GM12872 (cell line): ENCODE measurements at regions not wholly inside any gene's neighbourhood (a gene's known extent, or its start where the extent isn't known, plus 50 kb on each side); places are given as distances from the start of the nearest gene placed in this dataset.

Experiments
- TF ChIP-seq, protein P1 (sequence below): IDR thresholded peaks from 3 replicates; pipeline ENCODE4 v1.5.1; 2011; ENCODE audit warnings: low read depth, mild to moderate bottlenecking, low read length, moderate library complexity; ENCODE audit not compliant: insufficient read depth

GRCh38 chr2:5530011-5530696 is 162.0 kb upstream of the SOX11 start:
- TF ChIP-seq, protein P1, sequence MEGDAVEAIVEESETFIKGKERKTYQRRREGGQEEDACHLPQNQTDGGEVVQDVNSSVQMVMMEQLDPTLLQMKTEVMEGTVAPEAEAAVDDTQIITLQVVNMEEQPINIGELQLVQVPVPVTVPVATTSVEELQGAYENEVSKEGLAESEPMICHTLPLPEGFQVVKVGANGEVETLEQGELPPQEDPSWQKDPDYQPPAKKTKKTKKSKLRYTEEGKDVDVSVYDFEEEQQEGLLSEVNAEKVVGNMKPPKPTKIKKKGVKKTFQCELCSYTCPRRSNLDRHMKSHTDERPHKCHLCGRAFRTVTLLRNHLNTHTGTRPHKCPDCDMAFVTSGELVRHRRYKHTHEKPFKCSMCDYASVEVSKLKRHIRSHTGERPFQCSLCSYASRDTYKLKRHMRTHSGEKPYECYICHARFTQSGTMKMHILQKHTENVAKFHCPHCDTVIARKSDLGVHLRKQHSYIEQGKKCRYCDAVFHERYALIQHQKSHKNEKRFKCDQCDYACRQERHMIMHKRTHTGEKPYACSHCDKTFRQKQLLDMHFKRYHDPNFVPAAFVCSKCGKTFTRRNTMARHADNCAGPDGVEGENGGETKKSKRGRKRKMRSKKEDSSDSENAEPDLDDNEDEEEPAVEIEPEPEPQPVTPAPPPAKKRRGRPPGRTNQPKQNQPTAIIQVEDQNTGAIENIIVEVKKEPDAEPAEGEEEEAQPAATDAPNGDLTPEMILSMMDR: no peak

DNA sequence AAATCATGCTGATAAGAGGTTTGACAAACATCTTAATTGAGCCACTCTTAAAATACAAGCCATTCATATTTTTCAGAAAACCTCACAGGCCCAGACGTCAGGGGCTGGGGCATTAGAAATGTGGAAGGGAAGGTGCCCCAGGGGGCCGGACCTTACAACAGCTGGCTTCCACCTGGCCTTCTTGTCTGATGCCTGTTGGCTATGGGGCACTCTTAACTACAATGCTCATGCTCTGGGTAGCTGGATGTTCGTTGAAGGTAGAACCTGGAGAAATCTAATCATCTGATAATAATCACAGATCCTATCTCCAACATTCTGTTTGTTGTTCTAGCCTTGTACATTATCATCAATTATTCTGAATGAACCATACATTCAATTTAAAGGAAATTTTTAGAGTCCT is 156.9 kb upstream of the SOX11 start:
- TF ChIP-seq, protein P1: no peak

DNA sequence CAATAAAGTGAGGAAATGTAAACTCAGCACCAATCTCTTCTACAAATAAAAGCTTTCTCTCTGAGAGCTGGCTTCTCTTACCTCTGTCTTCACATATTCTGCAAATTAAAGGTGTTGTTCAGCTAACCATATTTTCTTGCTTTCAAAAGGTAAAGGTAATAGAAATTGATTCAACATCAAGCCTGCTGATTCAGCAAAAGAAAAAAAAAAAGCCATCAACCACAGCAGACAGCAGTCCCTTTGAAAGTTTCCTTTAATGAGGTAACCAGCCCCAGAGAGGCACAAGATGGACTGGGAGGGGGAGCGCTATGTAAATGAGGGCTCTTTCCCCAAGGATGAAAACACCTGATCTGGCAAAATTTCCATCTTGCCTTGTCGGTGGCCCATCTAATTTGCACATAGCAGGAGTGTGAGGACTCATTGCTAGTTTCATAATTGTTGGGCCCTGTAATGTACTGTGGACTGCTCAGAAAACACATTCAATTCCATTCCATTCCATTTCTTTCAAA is 154.9 kb upstream of the SOX11 start:
- TF ChIP-seq, protein P1: no peak

GRCh38 chr2:5538313-5538712 is 153.9 kb upstream of the SOX11 start:
- TF ChIP-seq, protein P1: no peak

GRCh38 chr2:5538772-5539171 is 153.4 kb upstream of the SOX11 start:
- TF ChIP-seq, protein P1: no peak

DNA sequence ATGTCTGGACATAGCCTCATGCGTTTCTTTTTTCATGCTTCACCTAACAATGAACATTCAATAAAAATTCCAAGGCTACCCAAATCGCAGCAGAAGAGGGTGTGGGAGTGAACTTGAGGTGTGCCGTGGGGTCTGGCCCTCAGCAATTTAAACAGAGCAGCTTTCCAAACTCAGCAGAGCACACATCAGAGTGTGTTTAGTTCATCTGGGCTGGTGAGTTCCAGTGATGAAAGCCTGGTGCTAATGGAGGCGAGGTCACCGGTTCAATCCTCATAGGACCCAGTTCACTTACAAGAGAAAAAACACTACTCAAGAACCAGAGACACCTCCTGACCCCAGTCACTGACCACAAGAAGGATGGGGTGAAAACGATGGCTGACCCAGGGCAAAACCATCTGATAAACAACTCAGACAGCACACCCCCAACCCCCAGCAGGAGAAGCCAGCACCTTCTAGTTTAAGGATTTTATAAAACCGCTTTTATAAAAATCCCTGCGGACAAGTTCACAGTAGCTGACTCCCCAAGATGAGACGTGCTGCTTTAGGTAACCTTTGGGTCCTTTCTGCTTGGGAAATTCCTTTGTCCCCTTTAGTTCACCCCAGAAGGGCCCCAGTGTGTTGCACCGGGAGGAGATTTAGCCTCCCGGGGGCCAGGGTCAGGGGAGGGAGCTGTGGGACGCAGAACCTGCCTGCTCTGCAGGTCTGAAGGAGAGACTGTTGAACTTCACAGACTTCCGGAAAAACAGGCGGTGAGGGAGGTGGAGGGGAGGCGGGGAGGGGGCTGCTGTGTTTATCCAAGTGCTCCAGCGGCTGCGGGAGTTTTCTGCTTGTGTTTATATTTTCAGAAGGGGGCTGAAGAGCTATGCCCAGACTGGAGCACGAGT is 152.7 kb upstream of the SOX11 start:
- TF ChIP-seq, protein P1: no peak

DNA sequence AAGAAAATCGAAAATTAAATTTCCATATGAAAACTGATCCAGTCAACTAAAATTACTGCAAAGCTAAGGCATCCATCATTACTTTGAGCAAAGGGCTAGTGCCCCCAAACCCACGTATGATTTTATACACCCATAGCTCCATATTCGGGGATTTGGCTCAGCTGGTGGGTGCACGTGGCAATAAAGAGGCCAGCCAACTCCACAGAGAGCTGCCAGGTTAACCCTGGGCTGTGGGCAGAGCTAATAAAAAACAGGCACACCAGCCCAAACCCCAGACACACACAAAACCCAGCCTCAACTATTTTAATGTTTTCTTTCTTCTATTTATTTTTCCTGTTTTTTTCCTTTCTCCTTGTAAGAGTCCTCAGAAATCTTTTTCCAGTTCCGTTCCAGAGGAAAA is 151.3 kb upstream of the SOX11 start:
- TF ChIP-seq, protein P1: no peak
